MV-4-11 (cell line): ENCODE measurements at regions not wholly inside any gene's neighbourhood (a gene's known extent, or its start where the extent isn't known, plus 50 kb on each side); places are given as distances from the start of the nearest gene placed in this dataset.
"Not testable (repeated sequence)": the region's sequence is repeated elsewhere in the genome, so short reads cannot be mapped to it uniquely, and the experiment has no call there.

Experiments used
- DNase-seq: peaks from one replicate; lab custom pipeline; 2025; lab: John Stamatoyannopoulos, UW

DNA sequence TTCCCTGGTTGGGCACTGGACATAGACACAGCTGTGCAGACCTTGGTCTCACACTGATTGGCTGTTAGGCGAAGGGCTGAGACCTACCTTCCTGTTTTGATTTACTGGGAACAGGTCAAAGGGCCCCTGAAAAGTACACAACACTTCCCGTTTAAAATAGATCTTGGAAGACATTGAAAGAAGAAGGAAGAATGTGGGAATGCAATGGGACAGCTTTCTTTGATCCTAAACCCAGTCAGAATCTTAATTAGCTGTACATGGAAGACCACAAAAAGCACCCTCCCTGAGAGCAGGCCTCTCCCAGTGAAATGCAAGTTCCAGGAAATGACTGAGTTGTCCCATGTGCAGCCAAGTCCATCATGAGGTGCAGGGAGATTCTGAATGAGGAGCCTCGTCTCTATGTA is 83.6 kb upstream of the EXOC2 start:
- no peak for DNase-seq

DNA sequence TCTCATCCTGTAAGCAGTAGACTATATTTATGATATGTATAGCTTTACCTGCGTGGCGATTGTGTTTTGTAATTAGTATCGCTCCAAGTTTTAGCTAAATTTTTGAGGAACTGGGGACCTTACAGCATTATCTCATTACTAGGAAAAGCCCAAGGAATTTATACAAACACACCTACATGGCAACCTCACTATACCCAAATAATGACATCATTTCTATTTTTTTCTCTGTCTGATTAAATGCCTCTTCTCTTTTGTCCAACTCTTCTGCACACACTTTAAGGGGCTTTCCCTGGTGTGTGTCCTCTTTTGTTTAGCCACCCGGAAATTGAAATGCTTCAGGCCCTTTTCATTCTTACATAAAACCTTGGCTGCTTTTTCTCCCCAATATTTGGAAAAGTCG is 82.9 kb upstream of the EXOC2 start:
- DNase-seq = no peak

DNA sequence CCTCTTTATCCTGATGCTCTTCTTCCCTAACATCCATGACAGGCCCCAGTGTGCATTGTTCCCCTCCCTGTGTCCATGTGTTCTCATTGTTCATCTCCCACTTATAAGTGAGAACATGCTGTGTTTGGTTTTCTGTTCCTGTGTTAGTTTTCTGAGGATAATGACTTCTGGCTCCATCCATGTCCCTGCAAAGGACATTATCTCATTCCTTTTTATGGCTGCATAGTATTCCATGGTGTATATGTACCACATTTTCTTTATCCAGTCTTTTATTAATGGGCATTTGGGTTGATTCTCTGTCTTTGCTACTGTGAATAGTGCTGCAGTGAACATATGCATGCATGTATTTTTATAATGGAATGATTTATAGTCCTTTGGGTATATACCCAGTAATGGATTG is 78.7 kb upstream of the EXOC2 start:
- DNase-seq = not testable (repeated sequence)

DNA sequence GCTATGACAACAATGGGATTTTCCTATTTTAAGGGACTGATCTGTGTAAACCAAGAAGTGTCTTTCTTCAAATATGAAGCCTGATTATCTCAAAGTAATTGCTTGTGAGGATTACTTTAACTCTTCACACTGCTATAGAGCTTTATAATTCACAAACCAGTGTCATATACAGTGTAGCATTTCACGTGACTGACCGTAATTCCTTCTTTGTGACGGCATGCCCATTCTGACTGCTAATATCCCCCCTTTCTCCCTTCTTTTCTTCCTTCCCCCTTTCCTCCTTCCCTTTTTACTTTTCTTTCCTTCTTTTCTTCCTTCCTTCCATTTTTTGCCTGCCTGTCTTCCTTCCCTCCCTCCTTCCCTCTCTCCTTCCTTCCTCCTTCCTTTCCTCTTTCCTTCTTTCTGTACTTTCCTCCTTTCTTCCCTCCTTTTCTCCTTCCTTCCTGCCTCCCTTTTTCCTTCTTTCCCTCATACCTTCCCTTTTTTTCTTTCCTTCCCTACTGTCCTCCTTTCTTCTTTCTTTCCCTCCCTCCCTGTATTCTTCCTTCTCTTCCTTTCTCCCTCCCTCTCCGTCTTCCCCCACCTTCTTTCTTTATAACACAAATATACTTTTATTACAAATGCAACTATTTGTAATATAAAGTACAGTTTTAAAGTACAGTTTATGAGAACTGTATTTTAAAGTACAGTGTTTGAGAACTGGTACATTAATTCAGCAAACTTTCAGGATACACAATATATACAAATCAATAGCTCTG is 75.0 kb upstream of the EXOC2 start:
- DNase-seq = no peak

DNA sequence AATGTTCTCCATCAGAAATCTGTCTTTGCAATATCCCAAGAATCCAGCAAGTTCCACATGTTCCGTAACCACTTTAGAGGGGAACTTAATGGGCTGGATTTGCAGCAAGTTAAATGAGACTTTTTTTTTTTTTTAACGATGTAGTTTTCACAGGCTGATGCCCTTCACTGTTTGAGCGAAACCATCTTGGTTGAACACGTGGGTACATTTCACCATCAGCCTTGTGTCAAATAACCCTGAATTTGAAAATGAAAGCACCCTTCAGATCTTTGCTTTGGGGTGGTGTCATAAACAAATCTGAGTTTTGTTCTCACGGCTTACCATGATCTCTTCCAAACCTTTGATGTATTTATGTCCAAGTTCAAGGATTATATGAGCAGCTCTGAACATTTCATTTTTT is 73.7 kb upstream of the EXOC2 start:
- no peak for DNase-seq

DNA sequence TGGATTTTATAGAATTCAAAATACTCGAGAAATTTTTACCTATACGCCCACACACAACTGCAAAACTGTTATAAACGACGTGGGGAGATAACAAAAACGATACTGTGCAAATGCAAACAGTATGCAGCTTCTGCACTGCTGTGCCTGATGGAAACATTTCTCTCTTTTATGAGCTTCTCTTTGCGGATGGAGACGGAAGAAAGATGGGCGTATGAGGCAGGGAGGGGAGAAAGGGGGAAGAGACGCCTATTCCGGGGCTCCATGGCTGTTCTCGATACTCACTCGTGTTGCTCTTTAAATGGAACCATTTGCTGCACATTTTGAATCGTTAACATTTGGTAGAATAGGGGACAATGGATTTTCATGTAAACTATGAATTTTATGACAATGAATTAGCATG is 69.1 kb upstream of the EXOC2 start:
- DNase-seq = no peak

DNA sequence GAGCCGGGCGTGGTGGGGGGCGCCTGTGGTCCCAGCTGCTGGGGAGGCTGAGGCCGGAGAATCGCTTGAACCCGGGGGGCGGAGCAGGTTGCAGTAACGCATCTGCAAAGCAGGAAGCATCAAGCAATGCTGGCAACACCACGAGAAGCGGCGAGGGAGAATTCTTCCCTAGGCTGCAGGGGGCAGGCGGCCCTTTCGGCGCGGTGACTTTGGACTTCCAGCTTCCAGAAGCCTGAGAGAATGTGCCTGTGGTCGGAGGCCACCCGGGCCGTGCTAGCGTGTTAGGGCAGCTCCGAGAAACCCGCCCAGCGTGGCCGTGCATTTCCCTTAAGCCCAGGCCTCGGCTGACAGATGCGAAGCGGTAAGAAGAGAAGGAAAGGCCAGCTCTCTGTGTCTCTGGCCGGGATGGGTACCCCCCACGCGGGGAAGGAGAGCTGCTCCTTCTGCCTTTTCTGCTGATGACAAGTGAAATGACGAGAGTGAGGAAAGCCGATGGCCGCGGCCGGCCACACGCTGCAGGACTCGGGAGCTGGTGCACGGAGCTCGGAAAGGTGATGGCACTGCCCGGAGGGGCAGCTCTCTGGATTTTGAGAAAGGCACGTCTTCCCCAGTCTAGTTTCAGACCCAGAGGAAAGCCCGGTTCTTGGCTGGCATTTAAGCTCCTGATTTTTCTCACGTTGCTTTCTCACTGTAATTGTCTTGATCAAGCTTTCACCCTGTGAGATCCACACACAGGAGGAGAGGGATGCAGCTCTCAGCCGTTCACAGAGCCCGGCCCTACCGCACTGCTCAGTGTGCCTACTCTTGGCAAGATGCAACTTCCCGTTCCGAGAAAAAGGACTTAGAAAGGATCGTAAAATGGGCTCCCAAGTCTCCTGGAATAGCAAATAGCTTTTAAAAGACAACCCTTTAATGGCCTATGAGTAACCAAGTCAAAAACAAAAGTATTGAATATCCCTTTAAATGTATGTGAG is 68.3 kb upstream of the EXOC2 start:
- no peak for DNase-seq

DNA sequence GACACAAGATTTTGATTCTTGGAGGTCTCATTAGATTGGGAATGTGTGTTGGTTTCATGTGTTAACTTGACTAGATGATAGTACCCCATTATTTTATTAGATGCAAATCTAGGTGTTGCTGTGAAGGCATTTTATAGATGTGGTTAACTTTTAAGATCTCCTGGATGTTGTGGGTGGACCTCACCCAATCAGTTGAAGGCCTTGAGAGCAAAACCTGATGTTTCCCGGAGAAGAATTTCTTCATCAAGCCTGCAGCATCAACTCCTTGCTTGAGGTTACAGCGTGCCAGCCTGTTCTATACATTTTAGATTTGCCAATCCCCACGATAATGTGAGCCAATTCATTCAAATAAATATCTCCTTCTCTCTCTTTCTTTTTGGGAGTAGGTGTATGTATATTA is 66.8 kb upstream of the EXOC2 start:
- DNase-seq = no peak

DNA sequence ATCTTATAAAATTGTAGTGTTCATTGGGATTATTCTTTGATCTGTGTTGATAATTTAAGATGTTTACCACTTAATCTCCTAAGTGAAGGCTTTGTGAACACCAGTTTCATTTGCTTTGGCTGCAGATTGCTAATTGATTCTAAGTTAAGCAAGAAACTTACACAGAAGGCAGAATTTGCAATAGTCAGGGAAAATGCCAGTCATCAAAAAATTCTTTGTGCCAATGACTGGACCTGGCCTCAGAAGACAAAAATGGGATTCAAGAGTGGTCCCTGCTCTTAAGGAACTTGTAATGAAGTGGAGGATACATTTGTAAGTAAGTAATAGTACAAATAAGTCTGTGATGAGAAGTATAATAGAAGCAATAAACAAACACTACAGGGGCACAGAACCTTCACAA is 63.3 kb upstream of the EXOC2 start:
- no peak for DNase-seq

DNA sequence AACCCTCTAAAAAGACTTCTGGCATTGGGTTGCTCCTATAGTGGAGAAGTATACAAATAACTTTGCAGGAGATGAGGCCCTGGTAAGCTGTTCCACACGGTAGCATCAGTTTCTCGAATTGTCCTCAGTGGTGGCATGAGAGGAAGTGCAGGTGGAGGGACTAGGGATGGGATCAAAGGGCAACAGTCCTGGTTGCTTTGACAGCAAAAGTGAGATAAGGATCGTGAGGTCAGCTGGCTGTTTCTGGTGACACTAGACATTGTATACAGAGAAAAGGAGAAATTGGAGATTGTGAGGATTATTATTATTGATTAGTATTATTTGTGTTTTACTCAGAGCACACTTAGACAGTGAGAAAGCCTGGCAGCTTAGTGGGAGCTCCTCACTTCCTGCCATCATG is 61.3 kb upstream of the EXOC2 start:
- DNase-seq = no peak

DNA sequence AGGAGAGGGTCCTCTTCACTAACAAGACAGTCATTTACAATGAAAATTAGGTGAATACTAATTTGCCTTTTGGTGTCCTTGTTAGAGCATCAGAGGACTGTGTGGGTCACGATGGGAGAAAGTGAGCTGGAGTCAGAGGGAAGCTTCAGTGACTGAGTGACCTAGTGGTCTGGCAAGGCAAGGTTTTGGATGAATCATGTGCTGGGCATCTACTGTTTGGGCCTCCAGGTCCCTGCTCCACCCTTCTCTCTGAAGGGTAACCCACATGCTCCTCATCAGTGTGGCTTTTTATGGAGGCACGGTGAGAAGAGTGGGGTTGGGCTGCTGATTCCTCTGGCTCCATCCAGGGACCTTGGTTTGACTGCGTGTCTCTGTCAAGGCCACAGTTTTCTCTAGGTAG is 60.5 kb upstream of the EXOC2 start:
- DNase-seq = no peak

DNA sequence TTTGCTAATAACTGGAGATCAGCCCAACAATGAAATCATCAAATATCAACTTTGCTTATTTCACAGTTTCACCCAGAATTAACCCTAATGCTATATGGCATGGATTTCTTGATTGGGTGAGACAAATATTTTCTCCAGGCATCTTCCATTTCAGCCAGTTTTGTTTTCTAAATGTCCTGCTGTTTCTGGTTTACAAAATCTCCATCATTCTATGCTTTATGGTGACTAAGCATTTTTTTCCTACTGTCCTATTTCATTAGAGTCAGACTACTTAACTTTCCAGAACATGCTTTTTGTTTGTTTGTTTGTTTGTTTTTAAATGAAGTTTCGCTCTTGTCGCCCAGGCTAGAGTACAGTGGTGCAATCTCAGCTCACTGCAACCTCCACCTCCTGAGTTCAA is 59.5 kb upstream of the EXOC2 start:
- no peak for DNase-seq

DNA sequence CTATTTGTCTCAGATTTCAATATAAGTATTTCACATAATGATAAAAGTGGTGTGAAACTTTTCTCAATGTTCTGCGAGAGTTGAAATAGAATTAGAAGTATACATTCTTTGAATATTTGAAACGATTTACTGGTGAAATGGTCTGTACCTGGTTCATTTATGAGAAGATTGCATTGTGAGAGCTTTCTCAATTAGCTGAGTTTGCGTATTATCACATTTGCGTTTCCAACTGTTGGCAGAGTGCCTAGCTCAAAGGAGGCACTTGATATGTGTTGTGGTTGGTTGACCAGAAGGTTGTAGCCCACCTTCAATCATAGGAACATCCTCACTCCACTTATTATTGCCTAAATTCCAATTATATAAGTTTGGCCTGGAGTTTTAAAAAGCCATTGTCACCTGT is 58.8 kb upstream of the EXOC2 start:
- DNase-seq = no peak

DNA sequence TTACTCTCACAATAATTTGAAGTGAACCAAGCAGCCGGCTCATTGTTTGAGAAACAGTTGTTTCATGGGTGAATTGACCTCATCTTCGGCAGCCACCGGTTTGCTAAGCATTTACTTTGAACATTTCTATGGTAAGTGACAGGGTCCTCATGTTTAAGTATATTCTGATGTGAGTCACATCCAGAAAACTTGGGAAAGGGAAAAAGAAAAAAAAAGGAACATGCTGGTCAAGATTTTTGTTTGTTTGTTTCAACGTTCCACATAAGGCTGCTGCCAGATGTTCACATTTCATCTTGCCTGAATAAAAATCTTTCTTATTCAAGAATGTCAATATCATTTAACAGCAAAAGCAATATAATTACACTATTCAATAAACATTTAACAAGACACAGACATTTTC is 55.0 kb upstream of the EXOC2 start:
- no peak for DNase-seq

DNA sequence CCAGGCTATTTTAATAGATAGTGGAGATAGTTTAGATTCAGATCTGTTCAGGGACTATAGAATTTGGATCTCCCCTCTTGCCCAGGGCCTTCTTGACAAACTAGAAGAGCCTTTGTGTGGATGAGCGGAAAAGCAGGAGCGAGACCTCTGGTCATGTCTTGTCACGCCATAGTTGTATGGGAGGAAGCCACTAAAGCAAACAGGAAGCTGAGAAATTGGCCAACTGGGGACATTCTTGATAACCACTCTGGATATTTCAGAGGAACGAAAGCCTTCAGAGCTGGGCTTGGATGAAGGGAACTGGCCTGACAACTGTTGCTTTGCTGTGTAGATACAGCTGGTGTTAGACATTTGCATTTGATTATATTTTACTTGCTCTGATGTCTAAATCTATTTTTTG is 54.1 kb upstream of the EXOC2 start:
- peak; percentile 66 for DNase-seq

DNA sequence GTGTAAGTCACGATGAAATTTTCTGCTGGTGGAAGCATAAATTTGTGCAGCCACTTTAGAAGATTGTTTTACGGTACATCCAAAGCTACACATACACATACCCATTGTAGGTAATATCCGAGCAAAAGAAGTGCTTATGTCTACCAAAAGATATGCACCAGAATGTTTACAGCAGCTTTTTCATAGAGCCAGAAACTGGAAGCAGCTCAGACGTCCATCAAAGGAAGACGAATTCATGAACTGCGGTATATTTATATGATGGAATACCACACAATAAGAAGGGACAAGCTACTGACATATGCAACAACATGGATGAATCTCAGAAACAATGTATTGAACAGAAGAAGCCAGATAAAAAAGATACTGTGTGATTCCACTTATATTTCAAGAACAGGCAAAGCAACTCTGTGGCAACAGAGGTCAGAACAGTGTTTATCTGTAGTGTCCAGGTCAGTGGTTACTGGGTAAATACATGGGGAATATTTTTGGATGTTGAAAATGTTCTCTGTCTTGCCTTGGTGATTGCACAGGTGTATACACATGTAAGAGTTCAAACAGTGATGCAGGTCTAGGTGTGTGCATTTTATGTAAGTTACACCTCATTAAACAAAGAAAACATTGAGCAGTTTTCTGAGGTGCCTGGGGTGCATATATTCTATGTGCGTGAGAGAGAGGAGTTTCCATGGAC is 51.9 kb upstream of the EXOC2 start:
- DNase-seq = no peak

DNA sequence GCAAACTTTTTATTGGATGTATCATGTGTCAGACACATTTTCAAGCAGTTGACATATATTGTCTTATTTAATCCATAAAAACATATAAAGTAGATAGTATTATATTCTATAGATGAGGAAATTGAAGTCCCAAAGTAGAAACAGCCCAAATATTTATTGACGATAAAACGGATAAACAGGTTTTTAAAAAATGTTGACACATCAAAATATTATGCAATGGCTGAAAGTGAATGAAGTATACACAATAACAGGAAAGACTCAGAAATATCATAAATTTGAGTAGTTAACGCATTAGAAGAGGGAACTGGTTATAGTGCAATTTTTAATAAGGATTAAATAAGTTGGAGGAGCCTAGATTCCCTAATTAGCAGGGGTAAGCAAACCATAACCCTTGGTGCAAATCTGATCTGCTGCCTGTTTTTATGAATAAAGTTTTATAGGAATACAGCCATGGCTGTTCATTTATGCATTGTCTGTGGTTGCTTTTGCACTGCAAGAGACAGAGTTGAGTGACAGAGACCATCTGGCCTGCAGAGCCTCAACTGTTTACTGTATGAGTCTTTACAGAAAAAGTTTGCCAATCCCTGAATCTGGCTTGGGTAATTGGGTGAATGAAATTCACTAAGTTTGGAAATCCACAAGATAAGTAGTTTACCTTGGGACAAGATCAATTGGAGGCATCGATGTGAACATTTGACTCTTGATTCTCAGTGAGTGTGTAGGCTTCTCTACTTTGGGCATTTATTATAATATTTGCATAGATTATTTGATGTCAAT is 50.6 kb upstream of the EXOC2 start:
- no peak for DNase-seq
